GM23338 (cell line): ENCODE measurements at regions not wholly inside any gene's neighbourhood (a gene's known extent, or its start where the extent isn't known, plus 50 kb on each side); places are given as distances from the start of the nearest gene placed in this dataset.
A peak's percentile ranks its signal among the peaks of the same experiment; 100 is the strongest.

ENCODE experiments used
- ATAC-seq: fragments of 200-7000 bp; cut with Tn5 transposase; 3 replicates; pipeline ENCODE4 v1.9.1; 2020
- DNase-seq: peaks from one replicate; pipeline ENCODE4 v3.0.0-alpha.2; 2015; ENCODE audit warnings: low spot score
- H2AFZ ChIP-seq: fragments of 200-600 bp; sonication (generic); 2 replicates; pipeline ENCODE4 v1.8.0; 2016; ENCODE audit warnings: antibody characterized with exemption, mild to moderate bottlenecking, moderate library complexity
- H3F3A ChIP-seq: fragments of 200-600 bp; sonication (generic); replicated peaks from 2 replicates; pipeline ENCODE4 v1.8.0; 2017; ENCODE audit warnings: antibody characterized with exemption, mixed run types, low read depth
- H3K27ac ChIP-seq: fragments of 200-600 bp; sonication (generic); 2 replicates; pipeline ENCODE4 v1.6.1; 2016; ENCODE audit warnings: low read depth
- H3K27me3 ChIP-seq: fragments of 200-600 bp; sonication (generic); 2 replicates; pipeline ENCODE4 v1.8.0; 2016; ENCODE audit warnings: mild to moderate bottlenecking, mixed run types, moderate library complexity; ENCODE audit not compliant: insufficient read depth
- H3K36me3 ChIP-seq: fragments of 200-600 bp; sonication (generic); 2 replicates; pipeline ENCODE4 v1.8.0; 2016; ENCODE audit warnings: mild to moderate bottlenecking; ENCODE audit not compliant: insufficient read depth
- H3K4me1 ChIP-seq: fragments of 200-600 bp; sonication (generic); 2 replicates; pipeline ENCODE4 v1.8.0; 2016; ENCODE audit warnings: mild to moderate bottlenecking, moderate library complexity; ENCODE audit not compliant: insufficient read depth
- H3K4me2 ChIP-seq: fragments of 200-600 bp; sonication (generic); 2 replicates; pipeline ENCODE4 v1.7.1; 2017; ENCODE audit warnings: mixed run types
- H3K4me3 ChIP-seq: fragments of 200-600 bp; sonication (generic); 2 replicates; pipeline ENCODE4 v1.6.1; 2016; ENCODE audit warnings: mixed run types
- H3K79me2 ChIP-seq: fragments of 200-600 bp; sonication (generic); replicated peaks from 2 replicates; pipeline ENCODE4 v1.8.0; 2017; ENCODE audit warnings: mild to moderate bottlenecking; ENCODE audit not compliant: insufficient read depth
- H3K9me2 ChIP-seq: fragments of 200-600 bp; sonication (generic); 2 replicates; pipeline ENCODE4 v1.8.0; 2017; ENCODE audit not compliant: insufficient read depth
- H4K20me1 ChIP-seq: fragments of 200-600 bp; sonication (generic); replicated peaks from 2 replicates; pipeline ENCODE4 v1.8.0; 2017; ENCODE audit warnings: mild to moderate bottlenecking; ENCODE audit not compliant: insufficient read depth
- H3K27ac Mint-ChIP-seq: 2 replicates; pipeline ENCODE4 v1.8.0; 2020; ENCODE audit warnings: inconsistent platforms, mild to moderate bottlenecking, moderate library complexity, mixed read lengths
- H3K27me3 Mint-ChIP-seq: 3 replicates; pipeline ENCODE4 v1.8.0; 2022; ENCODE audit warnings: low read depth, mild to moderate bottlenecking, moderate library complexity, mixed read lengths, inconsistent platforms; ENCODE audit not compliant: insufficient read depth, poor library complexity
- H3K36me3 Mint-ChIP-seq: 3 replicates; pipeline ENCODE4 v1.8.0; 2021; ENCODE audit warnings: low read depth, mild to moderate bottlenecking, inconsistent platforms, moderate library complexity, mixed read lengths
- H3K4me1 Mint-ChIP-seq: 3 replicates; pipeline ENCODE4 v1.8.0; 2020; ENCODE audit warnings: mild to moderate bottlenecking, inconsistent platforms, mixed read lengths
- H3K4me3 Mint-ChIP-seq: 3 replicates; pipeline ENCODE4 v1.8.0; 2021; ENCODE audit warnings: moderate library complexity, mild to moderate bottlenecking, inconsistent platforms, mixed read lengths
- H3K9me3 Mint-ChIP-seq: 3 replicates; pipeline ENCODE4 v1.8.0; 2020; ENCODE audit warnings: moderate library complexity, mild to moderate bottlenecking, inconsistent platforms, mixed read lengths
- CTCF ChIP-seq, 2 experiments: fragments of 200-600 bp in 1 of 2; sonication (generic) in 1 of 2; conservative IDR thresholded peaks; 2 replicates each; pipeline versions ENCODE4 v1.5.1 to v1.6.1; 2016 to 2017; ENCODE audit warnings: antibody characterized with exemption in 2 of 2, low read depth in 2 of 2, mild to moderate bottlenecking in 2 of 2, moderate library complexity in 1 of 2
- ETS1 ChIP-seq: IDR thresholded peaks from 2 replicates; pipeline ENCODE4 v1.6.1; 2016; ENCODE audit warnings: antibody characterized with exemption
- EZH2 ChIP-seq: fragments of 200-600 bp; sonication (generic); IDR thresholded peaks from one replicate; pipeline ENCODE4 v1.8.0; 2017; ENCODE audit warnings: antibody characterized with exemption, mild to moderate bottlenecking, low read depth; ENCODE audit not compliant: unreplicated experiment
- EZH2phosphoT487 ChIP-seq: fragments of 200-600 bp; sonication (generic); IDR thresholded peaks from one replicate; pipeline ENCODE4 v1.8.1; 2018; ENCODE audit warnings: antibody characterized with exemption; ENCODE audit not compliant: unreplicated experiment
- NANOG ChIP-seq: IDR thresholded peaks from 2 replicates; pipeline ENCODE4 v1.6.1; 2016; ENCODE audit warnings: antibody characterized with exemption, borderline replicate concordance
- REST ChIP-seq: IDR thresholded peaks from one replicate; pipeline ENCODE4 v1.6.1; 2018; ENCODE audit warnings: antibody characterized with exemption; ENCODE audit not compliant: unreplicated experiment
- ZNF114 ChIP-seq: fragments of 250-450 bp; sonication (Bioruptor Pico); IDR thresholded peaks from 2 replicates; pipeline ENCODE4 v1.5.0; 2020; ENCODE audit warnings: mild to moderate bottlenecking, moderate library complexity
- ZNF331 ChIP-seq: fragments of 250-450 bp; sonication (Bioruptor Pico); IDR thresholded peaks from 2 replicates; pipeline ENCODE4 v1.5.0; 2020; ENCODE audit warnings: low read depth, mild to moderate bottlenecking, moderate library complexity

GRCh38 chr9:7360513-7360912 lies 439.1 kb downstream of the DMAC1 start:
- Histone ChIP-seq H3K36me3 (no peaks in the 10 kb centered on the region), H4K20me1 (no peaks in the 10 kb centered on the region), H3K27ac (no peak overlapping the region), H3K9me2 (no peaks in the 10 kb centered on the region), H3K27me3 (no peaks in the 10 kb centered on the region), H3K4me1 (no peaks in the 10 kb centered on the region), H3K4me3 (no peak overlapping the region), H3F3A (no peaks in the 10 kb centered on the region), H3K4me2 (no peak overlapping the region), H2AFZ (peak overlapping the region; percentile 95), H3K79me2 (no peaks in the 10 kb centered on the region)
- Mint-ChIP-seq H3K36me3 (no peaks in the 10 kb centered on the region), H3K9me3 (no peaks in the 10 kb centered on the region), H3K4me1 (peaks cover 5% of the 10 kb centered on the region; the same call in 2 of the 3 replicates), H3K27ac (no peak overlapping the region), H3K27me3 (peaks cover 5% of the 10 kb centered on the region), H3K4me3 (no peak overlapping the region)
- DNase-seq: peak; percentile 74
- TF ChIP-seq ZNF331: no peak
- peak; percentile 68 to 78 for TF ChIP-seq CTCF (conservative IDR thresholded peaks at IDR 0.05; ENCODE audit: low read depth in 2 of 2)
- peak; percentile 92 for ATAC-seq

DNA sequence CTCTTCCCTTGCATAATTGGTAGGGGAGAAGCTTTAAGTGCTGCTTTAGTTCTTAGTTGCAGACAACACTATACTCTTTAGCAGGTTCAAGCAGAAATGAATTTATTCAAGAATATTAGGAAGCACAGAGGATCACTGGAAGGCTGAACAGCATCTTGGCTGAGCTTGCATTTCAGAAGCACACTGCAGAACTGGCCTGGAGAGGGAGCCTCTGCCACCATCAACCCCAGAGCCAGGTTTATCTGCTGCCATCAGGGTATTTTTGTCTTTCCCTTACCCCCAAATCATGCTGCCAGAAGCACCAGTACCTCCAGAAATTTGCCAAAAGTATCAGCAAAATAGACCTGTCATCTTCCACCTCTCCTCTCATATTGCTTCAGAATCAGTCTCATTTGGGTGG lies 440.7 kb downstream of the DMAC1 start:
- H3K4me3 Mint-ChIP-seq: no peak overlapping the region
- no peak overlapping the region for H2AFZ ChIP-seq
- no peak overlapping the region for H3K4me3 ChIP-seq
- H3K79me2 ChIP-seq: no peaks in the 10 kb centered on the region
- TF ChIP-seq EZH2 (no peak), REST (no peak), NANOG (no peak), CTCF (conservative IDR thresholded peaks at IDR 0.05; ENCODE audit: low read depth in 2 of 2) (peak in 1 of 2 experiments; percentile 58; a peak in 3 of 4 replicates), EZH2phosphoT487 (no peak), ETS1 (no peak), ZNF114 (no peak)
- H3K27me3 ChIP-seq: no peaks in the 10 kb centered on the region
- H3K36me3 Mint-ChIP-seq: no peaks in the 10 kb centered on the region
- H3K27ac Mint-ChIP-seq: no peak overlapping the region
- peaks cover 5% of the 10 kb centered on the region for H3K27me3 Mint-ChIP-seq
- H3K9me3 Mint-ChIP-seq: no peaks in the 10 kb centered on the region
- peak; percentile 10 for DNase-seq
- H3K9me2 ChIP-seq: peaks cover 6% of the 10 kb centered on the region; the same call in 1 of the 2 replicates
- H3K4me1 ChIP-seq: no peaks in the 10 kb centered on the region
- H4K20me1 ChIP-seq: no peaks in the 10 kb centered on the region
- H3F3A ChIP-seq: no peaks in the 10 kb centered on the region
- H3K36me3 ChIP-seq: no peaks in the 10 kb centered on the region
- ATAC-seq: peak; percentile 77
- no peak overlapping the region for H3K27ac ChIP-seq
- H3K4me2 ChIP-seq: no peak overlapping the region
- peaks cover under 1% of the 10 kb centered on the region; the same call in 1 of the 3 replicates for H3K4me1 Mint-ChIP-seq
